Subcutaneous abdominal adipose tissue (tissue), 5 donors: ENCODE measurements at regions not wholly inside any gene's neighbourhood (a gene's known extent, or its start where the extent isn't known, plus 50 kb on each side); places are given as distances from the start of the nearest gene placed in this dataset.

ENCODE experiments used
- H3K27ac ChIP-seq: one replicate; pipeline ENCODE4 v1.7.0; 2013; ENCODE audit warnings: low read depth, mild to moderate bottlenecking, inconsistent platforms, low read length, moderate library complexity
- H3K27me3 ChIP-seq, 5 donors: one replicate each; pipeline ENCODE4 v1.7.0; 2013; ENCODE audit warnings: low read length in 5 of 5, inconsistent platforms in 1 of 5; ENCODE audit not compliant: control insufficient read depth in 5 of 5, insufficient read depth in 4 of 5
- H3K36me3 ChIP-seq, 5 donors: one replicate each; pipeline ENCODE4 v1.7.0; 2013; ENCODE audit warnings: low read length in 5 of 5; ENCODE audit not compliant: control insufficient read depth in 5 of 5, insufficient read depth in 5 of 5
- H3K4me1 ChIP-seq, 5 donors: one replicate each; pipeline ENCODE4 v1.7.0; 2013; ENCODE audit warnings: low read length in 5 of 5, mild to moderate bottlenecking in 3 of 5, moderate library complexity in 1 of 5; ENCODE audit not compliant: control insufficient read depth in 5 of 5, insufficient read depth in 5 of 5
- H3K4me3 ChIP-seq, 5 donors: one replicate each; pipeline ENCODE4 v1.7.0; 2013; ENCODE audit warnings: low read length in 5 of 5, low read depth in 1 of 5
- H3K9ac ChIP-seq, 5 donors: one replicate each; pipeline ENCODE4 v1.7.0; 2013; ENCODE audit warnings: low read length in 5 of 5, mild to moderate bottlenecking in 4 of 5, moderate library complexity in 3 of 5
- H3K9me3 ChIP-seq, 5 donors: one replicate each; pipeline ENCODE4 v1.7.0; 2013; ENCODE audit warnings: low read length in 5 of 5; ENCODE audit not compliant: control insufficient read depth in 5 of 5
- donor health status: healthy.
- donor health status: healthy.
- donor health status: healthy.
- donor health status: healthy.
- donor health status: healthy.

DNA sequence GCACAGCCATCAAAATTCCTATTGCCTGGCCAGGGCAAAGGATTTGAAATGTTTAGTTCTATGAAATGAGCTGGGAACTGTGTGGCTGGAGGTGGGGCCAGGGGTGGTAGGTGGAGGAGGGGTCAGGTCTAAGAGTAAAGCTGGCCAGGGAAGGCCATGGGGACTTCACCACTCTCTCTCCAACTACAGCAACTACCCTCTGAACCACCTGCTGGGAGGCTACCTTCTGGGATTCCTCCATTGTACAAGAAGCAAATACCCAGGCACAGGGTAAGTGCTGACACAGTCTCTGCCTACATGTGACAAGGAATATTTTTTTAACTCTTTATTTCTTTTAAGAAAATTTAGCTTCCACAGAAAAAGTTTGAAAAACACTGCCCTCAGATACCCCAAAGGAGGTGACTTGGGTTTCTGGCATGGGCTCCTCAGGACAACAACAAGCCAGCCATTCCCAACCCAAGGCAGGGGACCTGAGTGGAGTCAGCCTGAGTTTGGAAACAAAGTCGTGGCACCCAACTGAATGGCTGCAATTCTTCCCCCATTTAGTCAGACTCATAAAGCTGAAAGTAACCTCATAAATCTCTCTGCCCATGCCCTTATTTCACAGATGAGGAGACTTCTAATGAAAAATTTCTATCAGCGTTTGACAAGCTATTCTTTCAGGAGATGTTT is 593.8 kb upstream of the DIPK2B start:
- H3K4me1 ChIP-seq, result peaks cover 0 to 8% (median 0%) of the 10 kb centered on the region in 5 donors
- H3K36me3 ChIP-seq, result no peaks in the 10 kb centered on the region
- no peak overlapping the region for H3K9ac ChIP-seq
- H3K9me3 ChIP-seq, result peaks cover 0 to 3% (median 0%) of the 10 kb centered on the region in 5 donors
- peaks cover 0 to 5% (median 0%) of the 10 kb centered on the region in 5 donors for H3K27me3 ChIP-seq
- H3K27ac ChIP-seq, result no peak overlapping the region
- no peak overlapping the region for H3K4me3 ChIP-seq

GRCh38 chrX:45788941-45789348 is 588.3 kb upstream of the DIPK2B start:
- H3K4me1 ChIP-seq, result peaks cover 0 to 8% (median 7%) of the 10 kb centered on the region in 5 donors
- no peak overlapping the region for H3K4me3 ChIP-seq
- H3K27me3 ChIP-seq, result peaks cover 0 to 11% (median 7%) of the 10 kb centered on the region in 5 donors
- no peaks in the 10 kb centered on the region for H3K36me3 ChIP-seq
- peak overlapping the region in 1 of 5 donors; percentile 18 for H3K9ac ChIP-seq
- no peak overlapping the region for H3K27ac ChIP-seq
- H3K9me3 ChIP-seq, result peaks cover 0 to 3% (median 0%) of the 10 kb centered on the region in 5 donors

DNA sequence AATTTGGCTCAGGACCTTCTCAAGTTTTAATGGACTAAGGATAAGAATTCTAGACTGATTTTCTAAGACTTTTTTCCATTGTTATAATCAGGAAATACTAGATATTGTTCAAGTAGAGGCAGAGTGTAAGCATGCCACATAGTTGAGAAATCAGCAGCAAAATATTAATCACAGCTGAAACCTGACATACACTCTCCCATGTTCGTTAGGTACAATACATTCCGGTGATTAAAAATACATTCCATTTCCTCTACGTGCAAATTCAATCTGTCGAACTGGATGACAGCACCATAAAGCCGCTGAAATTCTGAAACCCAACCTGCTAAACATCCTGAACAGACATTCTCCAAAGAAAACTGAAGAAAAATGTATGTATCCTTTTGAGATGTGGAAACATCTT is 587.6 kb upstream of the DIPK2B start:
- no peak overlapping the region for H3K4me3 ChIP-seq
- H3K36me3 ChIP-seq, result no peaks in the 10 kb centered on the region
- peaks cover 0 to 3% (median 0%) of the 10 kb centered on the region in 5 donors for H3K9me3 ChIP-seq
- H3K9ac ChIP-seq, result no peak overlapping the region
- peaks cover 0 to 11% (median 7%) of the 10 kb centered on the region in 5 donors for H3K27me3 ChIP-seq
- H3K27ac ChIP-seq, result peak overlapping the region; percentile 33
- peaks cover 0 to 8% (median 7%) of the 10 kb centered on the region in 5 donors for H3K4me1 ChIP-seq

DNA sequence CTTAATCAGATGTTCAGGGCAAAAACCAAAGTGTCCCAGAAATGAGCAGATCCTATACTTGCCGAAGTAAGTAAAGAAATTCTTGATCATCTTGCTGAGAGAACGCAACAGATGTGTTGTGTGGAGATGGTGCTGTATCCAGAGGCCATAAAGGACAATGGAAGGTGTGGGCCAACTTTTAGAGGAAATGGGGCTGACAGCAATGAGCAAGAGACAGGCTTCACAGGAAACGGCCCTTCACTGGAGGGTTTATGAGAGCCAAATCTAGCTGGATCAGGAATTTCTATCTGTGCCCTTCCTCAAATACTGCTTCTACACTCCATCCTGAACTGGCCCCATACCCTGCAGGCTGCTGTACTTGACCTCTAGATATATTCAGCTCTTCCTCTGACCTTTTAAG is 583.9 kb upstream of the DIPK2B start:
- H3K27ac ChIP-seq, result no peak overlapping the region
- peaks cover 0 to 21% (median 4%) of the 10 kb centered on the region in 5 donors for H3K27me3 ChIP-seq
- H3K36me3 ChIP-seq, result no peaks in the 10 kb centered on the region
- peaks cover 0 to 8% (median 5%) of the 10 kb centered on the region in 5 donors for H3K4me1 ChIP-seq
- no peak overlapping the region for H3K9ac ChIP-seq
- H3K4me3 ChIP-seq, result no peak overlapping the region
- H3K9me3 ChIP-seq, result no peaks in the 10 kb centered on the region

- Histone ChIP-seq H3K4me1 (peaks cover 0 to 4% (median 0%) of the 10 kb centered on the region in 5 donors), H3K9me3 (no peaks in the 10 kb centered on the region), H3K27me3 (peaks cover 0 to 14% (median 4%) of the 10 kb centered on the region in 5 donors), H3K27ac (no peak overlapping the region), H3K9ac (no peak overlapping the region), H3K4me3 (no peak overlapping the region), H3K36me3 (no peaks in the 10 kb centered on the region)
Measured at GRCh38 chrX:45783002-45783401, 582.3 kb upstream of the DIPK2B start.

DNA sequence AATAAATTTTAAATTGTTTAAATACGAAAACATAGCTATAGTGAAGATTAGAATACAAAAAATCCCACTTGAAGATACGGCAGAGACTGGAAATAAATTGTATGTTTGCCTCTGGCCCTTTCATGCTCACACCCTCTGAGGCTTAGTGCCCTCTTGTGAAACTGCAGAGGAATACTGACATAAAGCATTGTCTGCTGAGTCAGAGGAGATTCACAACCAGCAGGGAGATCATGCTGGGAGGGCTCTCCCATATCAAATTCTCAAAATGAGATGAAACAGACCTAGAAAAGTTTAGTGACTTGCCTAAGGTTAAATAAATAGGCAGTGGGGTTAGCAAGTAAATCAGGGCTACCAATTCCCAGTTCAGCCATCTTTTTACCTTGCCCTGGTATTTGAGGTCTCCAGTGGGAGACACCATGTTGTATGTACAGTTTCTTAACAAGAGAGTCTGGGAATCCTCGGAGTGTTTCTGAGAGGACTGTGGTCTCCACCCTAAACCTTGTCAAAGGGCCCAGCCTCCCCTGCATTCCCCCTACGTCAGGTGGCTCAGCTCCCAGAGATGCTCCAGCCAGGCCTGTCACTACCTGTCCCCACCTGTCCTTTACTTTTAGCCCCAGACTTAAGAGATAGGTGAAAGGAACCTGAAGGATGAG is 581.4 kb upstream of the DIPK2B start:
- H3K27ac ChIP-seq, result no peak overlapping the region

GRCh38 chrX:45778616-45779015 is 577.9 kb upstream of the DIPK2B start:
- peaks cover 0 to 14% (median 12%) of the 10 kb centered on the region in 5 donors for H3K4me1 ChIP-seq
- H3K9ac ChIP-seq, result no peak overlapping the region
- no peaks in the 10 kb centered on the region for H3K36me3 ChIP-seq
- H3K27ac ChIP-seq, result no peak overlapping the region
- no peaks in the 10 kb centered on the region for H3K9me3 ChIP-seq
- H3K4me3 ChIP-seq, result no peak overlapping the region
- H3K27me3 ChIP-seq, result peaks cover 0 to 11% (median 6%) of the 10 kb centered on the region in 5 donors

More for the DNA sequence above, 581.4 kb upstream of the DIPK2B start:
- peaks cover 0 to 9% (median 4%) of the 10 kb centered on the region in 5 donors for H3K27me3 ChIP-seq
- no peaks in the 10 kb centered on the region for H3K9me3 ChIP-seq
- H3K4me1 ChIP-seq, result peaks cover 0 to 4% (median 0%) of the 10 kb centered on the region in 5 donors
- no peak overlapping the region for H3K9ac ChIP-seq
- no peaks in the 10 kb centered on the region for H3K36me3 ChIP-seq
- no peak overlapping the region for H3K4me3 ChIP-seq

GRCh38 chrX:45777366-45777765 is 576.7 kb upstream of the DIPK2B start:
- Histone ChIP-seq H3K27ac (no peak overlapping the region), H3K4me1 (peaks cover 0 to 14% (median 12%) of the 10 kb centered on the region in 5 donors), H3K9me3 (no peaks in the 10 kb centered on the region), H3K27me3 (peaks cover 0 to 10% (median 9%) of the 10 kb centered on the region in 5 donors), H3K4me3 (no peak overlapping the region), H3K36me3 (no peaks in the 10 kb centered on the region), H3K9ac (no peak overlapping the region)

DNA sequence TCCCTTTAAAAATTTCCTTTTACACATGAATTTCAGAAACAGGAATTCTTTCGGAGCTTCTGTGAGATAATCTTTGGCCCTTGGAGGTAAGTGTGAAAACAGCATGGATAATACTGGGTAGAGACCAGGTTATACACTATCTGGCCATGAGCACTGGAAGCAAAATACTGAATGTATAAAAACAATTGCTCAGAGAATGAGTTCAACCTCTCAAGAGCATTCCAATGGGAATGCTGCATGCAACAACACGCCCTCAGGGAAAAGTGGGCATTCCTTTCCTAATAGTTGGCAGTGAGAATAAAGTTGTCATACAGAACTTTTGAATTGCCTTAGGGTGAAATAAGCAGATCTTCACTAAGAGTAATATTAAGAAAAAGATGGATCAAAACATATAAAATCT is 574.8 kb upstream of the DIPK2B start:
- Histone ChIP-seq H3K4me1 (peaks cover 0 to 28% (median 17%) of the 10 kb centered on the region in 5 donors), H3K9ac (no peak overlapping the region), H3K4me3 (no peak overlapping the region), H3K27ac (peak overlapping the region; percentile 31), H3K36me3 (no peaks in the 10 kb centered on the region), H3K9me3 (no peaks in the 10 kb centered on the region), H3K27me3 (peaks cover 0 to 13% (median 10%) of the 10 kb centered on the region in 5 donors)

GRCh38 chrX:45774961-45775360 is 574.3 kb upstream of the DIPK2B start:
- H3K27ac ChIP-seq, result peak overlapping the region; percentile 49
- peaks cover 0 to 13% (median 8%) of the 10 kb centered on the region in 5 donors for H3K27me3 ChIP-seq

More at GRCh38 chrX:45774961-45775360, 574.3 kb upstream of the DIPK2B start:
- Histone ChIP-seq H3K36me3 (no peaks in the 10 kb centered on the region), H3K4me3 (no peak overlapping the region), H3K9ac (no peak overlapping the region), H3K4me1 (peaks cover 0 to 28% (median 17%) of the 10 kb centered on the region in 5 donors), H3K9me3 (no peaks in the 10 kb centered on the region)
